Mucosa of rectum (tissue), 2 donors: ENCODE measurements at regions not wholly inside any gene's neighbourhood (a gene's known extent, or its start where the extent isn't known, plus 50 kb on each side); places are given as distances from the start of the nearest gene placed in this dataset.
"Not testable (repeated sequence)": the region's sequence is repeated elsewhere in the genome, so short reads cannot be mapped to it uniquely, and the experiment has no call there.

Experiments
- H3K27ac ChIP-seq, 2 donors: one replicate each; pipeline ENCODE4 v1.7.0; 2013; ENCODE audit warnings: inconsistent platforms in 2 of 2, low read depth in 2 of 2, low read length in 2 of 2
- H3K27me3 ChIP-seq, 2 donors: one replicate each; pipeline ENCODE4 v1.7.0; 2013; ENCODE audit warnings: low read length in 2 of 2; ENCODE audit not compliant: control insufficient read depth in 2 of 2, insufficient read depth in 2 of 2
- H3K36me3 ChIP-seq, 2 donors: one replicate each; pipeline ENCODE4 v1.7.0; 2013; ENCODE audit warnings: low read length in 2 of 2; ENCODE audit not compliant: control insufficient read depth in 2 of 2, insufficient read depth in 2 of 2
- H3K4me1 ChIP-seq, 2 donors: one replicate each; pipeline ENCODE4 v1.7.0; 2013; ENCODE audit warnings: low read length in 2 of 2, mild to moderate bottlenecking in 1 of 2; ENCODE audit not compliant: control insufficient read depth in 2 of 2, insufficient read depth in 2 of 2
- H3K4me3 ChIP-seq, 2 donors: one replicate each; pipeline ENCODE4 v1.7.0; 2013; ENCODE audit warnings: low read length in 2 of 2
- H3K9ac ChIP-seq, 2 donors: one replicate each; pipeline ENCODE4 v1.7.0; 2013; ENCODE audit warnings: low read length in 2 of 2, low read depth in 1 of 2, mild to moderate bottlenecking in 1 of 2
- H3K9me3 ChIP-seq, 2 donors: one replicate each; pipeline ENCODE4 v1.7.0; 2013; ENCODE audit warnings: low read length in 2 of 2; ENCODE audit not compliant: control insufficient read depth in 2 of 2
- donor health status: healthy.
- donor health status: Normal muscosa, but diverticular disease.

GRCh38 chr16:65746941-65747340 is 619.5 kb upstream of the CDH5 start:
- H3K9me3 ChIP-seq: no peaks in the 10 kb centered on the region
- H3K36me3 ChIP-seq: no peaks in the 10 kb centered on the region
- H3K4me3 ChIP-seq: no peak overlapping the region
- no peaks in the 10 kb centered on the region for H3K27me3 ChIP-seq
- no peak overlapping the region for H3K9ac ChIP-seq
- H3K27ac ChIP-seq: no peak overlapping the region
- no peaks in the 10 kb centered on the region for H3K4me1 ChIP-seq

GRCh38 chr16:65745201-65745708 is 621.2 kb upstream of the CDH5 start:
- Histone ChIP-seq H3K9me3 (no peaks in the 10 kb centered on the region), H3K9ac (no peak overlapping the region), H3K4me1 (no peaks in the 10 kb centered on the region), H3K27ac (no peak overlapping the region), H3K4me3 (no peak overlapping the region), H3K36me3 (no peaks in the 10 kb centered on the region), H3K27me3 (no peaks in the 10 kb centered on the region)

- H3K9ac ChIP-seq: no peak overlapping the region
- no peaks in the 10 kb centered on the region for H3K4me1 ChIP-seq
- no peaks in the 10 kb centered on the region for H3K27me3 ChIP-seq
- H3K36me3 ChIP-seq: no peaks in the 10 kb centered on the region
- H3K4me3 ChIP-seq: no peak overlapping the region
- H3K9me3 ChIP-seq: no peaks in the 10 kb centered on the region
- no peak overlapping the region for H3K27ac ChIP-seq
Measured at GRCh38 chr16:65744401-65744800, 622.1 kb upstream of the CDH5 start.

GRCh38 chr16:65743558-65743957 is 621.7 kb upstream of the CDH11 start:
- no peak overlapping the region for H3K9ac ChIP-seq
- H3K4me3 ChIP-seq: no peak overlapping the region
- H3K9me3 ChIP-seq: no peaks in the 10 kb centered on the region
- no peak overlapping the region for H3K27ac ChIP-seq
- no peaks in the 10 kb centered on the region for H3K27me3 ChIP-seq
- no peaks in the 10 kb centered on the region for H3K4me1 ChIP-seq
- H3K36me3 ChIP-seq: no peaks in the 10 kb centered on the region

GRCh38 chr16:65740711-65741110 is 618.8 kb upstream of the CDH11 start:
- Histone ChIP-seq H3K9me3 (no peaks in the 10 kb centered on the region), H3K27me3 (no peaks in the 10 kb centered on the region), H3K4me1 (no peaks in the 10 kb centered on the region), H3K9ac (no peak overlapping the region), H3K36me3 (no peaks in the 10 kb centered on the region), H3K27ac (no peak overlapping the region), H3K4me3 (no peak overlapping the region)

- no peaks in the 10 kb centered on the region for H3K4me1 ChIP-seq
- no peak overlapping the region for H3K9ac ChIP-seq
- no peaks in the 10 kb centered on the region for H3K36me3 ChIP-seq
- H3K4me3 ChIP-seq: no peak overlapping the region
- H3K27ac ChIP-seq: no peak overlapping the region
- H3K27me3 ChIP-seq: no peaks in the 10 kb centered on the region
- no peaks in the 10 kb centered on the region for H3K9me3 ChIP-seq
Measured at GRCh38 chr16:65739518-65739917, 617.7 kb upstream of the CDH11 start.

- Histone ChIP-seq H3K9me3 (no peaks in the 10 kb centered on the region), H3K27ac (no peak overlapping the region), H3K9ac (no peak overlapping the region), H3K27me3 (no peaks in the 10 kb centered on the region), H3K4me3 (no peak overlapping the region), H3K4me1 (no peaks in the 10 kb centered on the region), H3K36me3 (no peaks in the 10 kb centered on the region)
Measured at GRCh38 chr16:65737831-65738230, 616.0 kb upstream of the CDH11 start.

- not testable (repeated sequence) for H3K9me3 ChIP-seq, H3K36me3 ChIP-seq, H3K9ac ChIP-seq, H3K27ac ChIP-seq, H3K4me1 ChIP-seq, H3K4me3 ChIP-seq, H3K27me3 ChIP-seq
Measured at GRCh38 chr16:65735615-65736014, 613.8 kb upstream of the CDH11 start.

GRCh38 chr16:65733721-65734120 is 611.9 kb upstream of the CDH11 start:
- no peaks in the 10 kb centered on the region for H3K36me3 ChIP-seq
- H3K4me3 ChIP-seq: no peak overlapping the region
- no peaks in the 10 kb centered on the region for H3K9me3 ChIP-seq
- no peaks in the 10 kb centered on the region for H3K4me1 ChIP-seq
- H3K27me3 ChIP-seq: no peaks in the 10 kb centered on the region
- H3K9ac ChIP-seq: no peak overlapping the region
- no peak overlapping the region for H3K27ac ChIP-seq

GRCh38 chr16:65731833-65732232 is 610.0 kb upstream of the CDH11 start:
- no peaks in the 10 kb centered on the region for H3K4me1 ChIP-seq
- no peaks in the 10 kb centered on the region for H3K27me3 ChIP-seq
- no peak overlapping the region for H3K27ac ChIP-seq
- H3K36me3 ChIP-seq: no peaks in the 10 kb centered on the region
- peaks cover 0 to 1% of the 10 kb centered on the region in 2 donors for H3K9me3 ChIP-seq
- no peak overlapping the region for H3K9ac ChIP-seq
- H3K4me3 ChIP-seq: no peak overlapping the region

- Histone ChIP-seq H3K27ac (no peak overlapping the region), H3K27me3 (no peaks in the 10 kb centered on the region), H3K4me3 (no peak overlapping the region), H3K4me1 (no peaks in the 10 kb centered on the region), H3K36me3 (no peaks in the 10 kb centered on the region), H3K9ac (no peak overlapping the region), H3K9me3 (peaks cover 0 to 1% of the 10 kb centered on the region in 2 donors)
Measured at GRCh38 chr16:65728652-65729051, 606.8 kb upstream of the CDH11 start.
